Keratinocyte (primary cell): ENCODE measurements at regions not wholly inside any gene's neighbourhood (a gene's known extent, or its start where the extent isn't known, plus 50 kb on each side); places are given as distances from the start of the nearest gene placed in this dataset.

ENCODE experiments used
- DNase-seq: peaks from one replicate; pipeline ENCODE4 v3.0.0-alpha.2; 2011; ENCODE audit warnings: low read depth, missing footprints, low spot score
- FAIRE-seq: peaks from 2 replicates; lab custom pipeline; 2011; peaks lifted over from hg19 to GRCh38; lab: Jason Lieb, UNC
- H2AFZ ChIP-seq: 2 replicates; pipeline ENCODE4 v1.6.0; 2012; ENCODE audit warnings: low read length, control low read depth, inconsistent platforms; ENCODE audit not compliant: control insufficient read depth
- H3K27ac ChIP-seq: 2 replicates; pipeline ENCODE4 v1.5.1; 2011; ENCODE audit warnings: low read length; ENCODE audit not compliant: control insufficient read depth, insufficient read depth
- H3K27me3 ChIP-seq: 3 replicates; pipeline ENCODE4 v1.6.0; 2011; ENCODE audit warnings: low read length; ENCODE audit not compliant: control insufficient read depth, insufficient read depth; ENCODE audit errors: extremely low read depth
- H3K36me3 ChIP-seq, 2 experiments: 2 replicates in 1 of 2; 3 replicates in 1 of 2; pipeline ENCODE4 v1.5.1; 2011; ENCODE audit warnings: low read length in 2 of 2, mild to moderate bottlenecking in 1 of 2; ENCODE audit not compliant: control insufficient read depth in 2 of 2, insufficient read depth in 2 of 2; ENCODE audit errors: extremely low read depth in 1 of 2
- H3K4me1 ChIP-seq: 3 replicates; pipeline ENCODE4 v1.5.1; 2011; ENCODE audit warnings: low read length; ENCODE audit not compliant: control insufficient read depth, insufficient read depth; ENCODE audit errors: extremely low read depth
- H3K4me2 ChIP-seq: 3 replicates; pipeline ENCODE4 v1.6.0; 2011; ENCODE audit warnings: low read depth, low read length; ENCODE audit not compliant: control insufficient read depth, insufficient read depth; ENCODE audit errors: extremely low read depth
- H3K4me3 ChIP-seq, 3 experiments: fragments of 200-600 bp in 1 of 3; sonication (generic) in 1 of 3; 2 replicates in 2 of 3; 3 replicates in 1 of 3; pipeline ENCODE4 v1.5.1; 2011 to 2016; ENCODE audit warnings: low read length in 3 of 3, mild to moderate bottlenecking in 3 of 3, control low read depth in 2 of 3, inconsistent platforms in 1 of 3, low read depth in 1 of 3, mixed read lengths in 1 of 3, mixed run types in 1 of 3, moderate library complexity in 1 of 3; ENCODE audit not compliant: control insufficient read depth in 2 of 3, insufficient read depth in 2 of 3; ENCODE audit errors: extremely low read depth in 1 of 3
- H3K79me2 ChIP-seq: 2 replicates; pipeline ENCODE4 v1.6.0; 2012; ENCODE audit warnings: low read length; ENCODE audit not compliant: control insufficient read depth, insufficient read depth
- H3K9ac ChIP-seq: 3 replicates; pipeline ENCODE4 v1.6.0; 2011; ENCODE audit warnings: low read length; ENCODE audit not compliant: control insufficient read depth, insufficient read depth; ENCODE audit errors: extremely low read depth
- H3K9me1 ChIP-seq: 3 replicates; pipeline ENCODE4 v1.6.0; 2011; ENCODE audit warnings: low read length; ENCODE audit not compliant: control insufficient read depth, insufficient read depth; ENCODE audit errors: extremely low read depth
- H3K9me3 ChIP-seq: 2 replicates; pipeline ENCODE4 v1.5.1; 2012; ENCODE audit warnings: low read depth, low read length; ENCODE audit not compliant: control insufficient read depth
- H4K20me1 ChIP-seq: 3 replicates; pipeline ENCODE4 v1.6.0; 2011; ENCODE audit warnings: low read length; ENCODE audit not compliant: control insufficient read depth, insufficient read depth; ENCODE audit errors: extremely low read depth
- CTCF ChIP-seq, 3 experiments: IDR thresholded peaks in 1 of 3; conservative IDR thresholded peaks in 1 of 3; optimal IDR thresholded peaks in 1 of 3; 2 replicates in 2 of 3; 3 replicates in 1 of 3; pipeline versions ENCODE3 to v1.5.1; 2011; ENCODE audit warnings: low read length in 3 of 3, mild to moderate bottlenecking in 3 of 3, moderate library complexity in 2 of 3, control low read depth in 1 of 3, inconsistent platforms in 1 of 3; ENCODE audit not compliant: insufficient read depth in 2 of 3; ENCODE audit errors: extremely low read depth in 1 of 3
- EZH2 ChIP-seq: IDR thresholded peaks from one replicate; pipeline ENCODE4 v1.6.1; 2012; ENCODE audit warnings: inconsistent platforms, mild to moderate bottlenecking, low read length, moderate library complexity
- dilution Hi-C: fragments of 300-500 bp; cut with MboI; formaldehyde crosslinking; loops from one replicate; pipeline ENCODE4 v1.7.0; 2020; ENCODE audit warnings: low sequenced_read_pairs; ENCODE audit not compliant: extremely low pct_ligation_motif_present

DNA sequence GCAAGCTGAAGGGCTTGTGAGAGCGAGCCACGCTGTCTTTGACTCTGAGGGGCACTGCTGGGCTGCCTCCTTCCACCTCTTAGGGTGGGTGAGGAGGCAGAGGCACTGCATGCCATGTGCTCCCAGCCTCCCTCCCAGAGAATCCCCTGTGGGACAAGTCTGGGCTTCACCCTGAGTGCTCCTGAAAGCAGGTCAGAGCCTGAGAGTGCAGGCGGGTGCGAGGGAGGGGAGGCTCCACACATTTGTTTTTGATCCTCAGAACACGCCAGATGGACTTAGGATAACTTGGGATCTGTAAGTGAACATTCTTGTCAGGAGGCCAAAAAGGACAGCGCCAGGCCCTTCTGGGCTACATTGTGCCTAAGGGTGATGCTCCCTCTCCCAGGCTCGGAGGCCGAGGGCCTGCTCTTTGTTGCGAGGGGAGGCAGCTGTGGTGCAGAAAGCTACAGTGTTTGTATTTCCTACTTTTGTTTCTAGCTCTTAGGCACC is 155.4 kb downstream of the TMX1 start:
- dilution Hi-C loops, result no loop called here
- H3K9ac ChIP-seq, result peak overlapping the region; percentile 92
- peak overlapping the region; percentile 89 for H3K4me2 ChIP-seq
- no peak overlapping the region for H2AFZ ChIP-seq
- peak; percentile 97 for DNase-seq
- H3K9me1 ChIP-seq, result no peaks in the 10 kb centered on the region
- no peaks in the 10 kb centered on the region for H3K79me2 ChIP-seq
- H3K9me3 ChIP-seq, result no peaks in the 10 kb centered on the region
- peaks cover 60% of the 10 kb centered on the region for H3K4me1 ChIP-seq
- no peaks in the 10 kb centered on the region for H3K27me3 ChIP-seq
- H3K4me3 ChIP-seq, result peak overlapping the region; percentile 2 to 44 (median 9)
- FAIRE-seq, result peak; percentile 96
- TF ChIP-seq EZH2 (no peak), CTCF (optimal IDR thresholded peaks at IDR 0.05 in 1 of 3, IDR thresholded peaks at IDR 0.05 in 1 of 3, conservative IDR thresholded peaks at IDR 0.05 in 1 of 3; ENCODE audit: extremely low read depth in 1 of 3, insufficient read depth in 2 of 3, low read length in 3 of 3) (peak in 1 of 3 experiments; percentile 43)
- H3K36me3 ChIP-seq, result no peaks in the 10 kb centered on the region
- peak overlapping the region; percentile 100 for H3K27ac ChIP-seq
- no peaks in the 10 kb centered on the region for H4K20me1 ChIP-seq

GRCh38 chr14:51396222-51396815 is 156.3 kb downstream of the TMX1 start:
- H3K36me3 ChIP-seq, result no peaks in the 10 kb centered on the region
- H2AFZ ChIP-seq, result no peak overlapping the region
- no peaks in the 10 kb centered on the region for H3K27me3 ChIP-seq
- dilution Hi-C loops, result no loop called here
- no peak for TF ChIP-seq CTCF (optimal IDR thresholded peaks at IDR 0.05 in 1 of 3, IDR thresholded peaks at IDR 0.05 in 1 of 3, conservative IDR thresholded peaks at IDR 0.05 in 1 of 3; ENCODE audit: extremely low read depth in 1 of 3, insufficient read depth in 2 of 3, low read length in 3 of 3)
- no peak for TF ChIP-seq EZH2
- H4K20me1 ChIP-seq, result no peaks in the 10 kb centered on the region
- no peaks in the 10 kb centered on the region for H3K9me1 ChIP-seq
- DNase-seq, result peak; percentile 92
- no peaks in the 10 kb centered on the region for H3K9me3 ChIP-seq
- peak; percentile 93 for FAIRE-seq
- H3K9ac ChIP-seq, result peak overlapping the region; percentile 92
- peak overlapping the region; percentile 19 to 63 (median 51) for H3K4me3 ChIP-seq
- peak overlapping the region; percentile 100 for H3K27ac ChIP-seq
- peaks cover 63% of the 10 kb centered on the region for H3K4me1 ChIP-seq
- H3K4me2 ChIP-seq, result peak overlapping the region; percentile 89
- no peaks in the 10 kb centered on the region for H3K79me2 ChIP-seq
